ENCODE measurements at regions not wholly inside any gene's neighbourhood (a gene's known extent, or its start where the extent isn't known, plus 50 kb on each side); places are given as distances from the start of the nearest gene placed in this dataset.

DNA sequence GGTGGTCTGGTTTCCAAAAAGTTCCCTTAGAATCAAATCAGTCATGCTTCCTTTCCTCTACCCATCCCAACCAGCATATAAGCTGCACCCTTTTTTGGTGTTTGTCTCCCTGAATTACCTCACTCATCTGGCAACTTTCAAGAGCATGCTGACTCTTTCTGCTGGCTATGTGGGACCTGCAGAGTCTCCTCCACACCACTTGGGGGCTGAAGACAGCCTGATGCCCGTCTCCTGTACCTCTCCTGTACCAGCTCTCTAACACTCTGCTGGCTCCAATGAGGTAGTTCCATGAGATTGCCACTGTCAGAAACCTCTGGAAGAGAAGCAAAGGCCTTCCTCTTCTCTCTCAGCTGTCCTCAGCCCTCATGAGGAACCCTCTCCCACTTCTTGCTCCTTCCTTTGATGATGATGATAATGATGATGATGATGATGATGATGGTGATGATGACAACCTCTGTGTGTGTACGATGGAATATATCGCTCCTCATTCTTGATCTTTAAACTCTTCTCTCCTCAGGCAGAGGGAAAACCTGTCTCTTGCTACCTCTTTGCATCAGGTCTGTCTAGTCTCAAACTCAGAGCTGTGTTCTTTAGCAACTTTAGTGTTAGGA, 257.5 kb downstream of the ZNF621 start:
- TF ChIP-seq EZH2 (IDR thresholded peaks at IDR 0.05; ENCODE audit: insufficient read depth, poor library complexity, severe bottlenecking) (no peak), EZH2phosphoT487 (IDR thresholded peaks at IDR 0.05; ENCODE audit: insufficient read depth, low read depth) (no peak)
